ENCODE measurements at regions not wholly inside any gene's neighbourhood (a gene's known extent, or its start where the extent isn't known, plus 50 kb on each side); places are given as distances from the start of the nearest gene placed in this dataset.

DNA sequence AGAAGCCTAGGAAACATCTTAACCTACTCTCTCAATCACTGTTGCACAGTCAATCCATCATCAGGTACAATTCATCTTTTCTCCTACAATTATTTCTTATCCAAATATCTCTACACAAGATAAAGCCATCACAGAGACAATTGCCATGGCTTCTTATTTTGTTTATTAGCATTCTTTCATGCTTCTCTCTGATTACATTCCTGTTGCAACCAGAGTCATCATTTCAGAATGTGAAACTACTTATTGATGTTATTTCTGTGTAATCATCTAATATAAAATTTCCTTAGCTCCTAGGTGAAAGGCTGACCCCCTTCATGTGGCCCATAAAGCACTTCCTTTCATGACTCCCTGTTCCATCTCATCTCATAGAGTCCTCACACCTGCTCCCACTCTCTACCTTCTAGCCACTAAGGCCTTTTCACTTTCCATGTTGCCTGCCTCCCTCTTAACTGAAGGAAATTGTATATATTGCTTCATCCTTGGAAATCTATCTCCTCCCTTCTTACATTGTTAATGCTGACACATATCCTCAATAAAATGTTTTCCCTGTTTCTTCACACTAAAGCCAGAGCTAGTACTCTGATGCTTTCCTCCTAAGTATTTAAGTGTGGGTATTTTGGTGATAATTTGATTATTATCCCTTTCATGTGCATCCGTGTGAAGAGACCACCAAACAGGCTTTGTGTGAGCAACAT, 829.9 kb downstream of the FAT4 start:
- Histone ChIP-seq H3K27me3 (no peaks in the 10 kb centered on the region), H3K36me3 (no peaks in the 10 kb centered on the region), H3K27ac (no peak overlapping the region), H3K9me3 (no peaks in the 10 kb centered on the region), H3K4me1 (no peaks in the 10 kb centered on the region), H3K4me3 (no peak overlapping the region)
- no peak for DNase-seq (ENCODE audit: low spot score in 2 of 2)
- WGBS, result 97% methylated on average over 1 of the region's 1 CpG
- TF ChIP-seq POLR2AphosphoS5 (IDR thresholded peaks at IDR 0.05) (no peak), POLR2A (IDR thresholded peaks at IDR 0.05) (no peak), EP300 (IDR thresholded peaks at IDR 0.05) (no peak)
- TF ChIP-seq, protein P1, sequence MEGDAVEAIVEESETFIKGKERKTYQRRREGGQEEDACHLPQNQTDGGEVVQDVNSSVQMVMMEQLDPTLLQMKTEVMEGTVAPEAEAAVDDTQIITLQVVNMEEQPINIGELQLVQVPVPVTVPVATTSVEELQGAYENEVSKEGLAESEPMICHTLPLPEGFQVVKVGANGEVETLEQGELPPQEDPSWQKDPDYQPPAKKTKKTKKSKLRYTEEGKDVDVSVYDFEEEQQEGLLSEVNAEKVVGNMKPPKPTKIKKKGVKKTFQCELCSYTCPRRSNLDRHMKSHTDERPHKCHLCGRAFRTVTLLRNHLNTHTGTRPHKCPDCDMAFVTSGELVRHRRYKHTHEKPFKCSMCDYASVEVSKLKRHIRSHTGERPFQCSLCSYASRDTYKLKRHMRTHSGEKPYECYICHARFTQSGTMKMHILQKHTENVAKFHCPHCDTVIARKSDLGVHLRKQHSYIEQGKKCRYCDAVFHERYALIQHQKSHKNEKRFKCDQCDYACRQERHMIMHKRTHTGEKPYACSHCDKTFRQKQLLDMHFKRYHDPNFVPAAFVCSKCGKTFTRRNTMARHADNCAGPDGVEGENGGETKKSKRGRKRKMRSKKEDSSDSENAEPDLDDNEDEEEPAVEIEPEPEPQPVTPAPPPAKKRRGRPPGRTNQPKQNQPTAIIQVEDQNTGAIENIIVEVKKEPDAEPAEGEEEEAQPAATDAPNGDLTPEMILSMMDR (IDR thresholded peaks at IDR 0.05), result no peak

DNA sequence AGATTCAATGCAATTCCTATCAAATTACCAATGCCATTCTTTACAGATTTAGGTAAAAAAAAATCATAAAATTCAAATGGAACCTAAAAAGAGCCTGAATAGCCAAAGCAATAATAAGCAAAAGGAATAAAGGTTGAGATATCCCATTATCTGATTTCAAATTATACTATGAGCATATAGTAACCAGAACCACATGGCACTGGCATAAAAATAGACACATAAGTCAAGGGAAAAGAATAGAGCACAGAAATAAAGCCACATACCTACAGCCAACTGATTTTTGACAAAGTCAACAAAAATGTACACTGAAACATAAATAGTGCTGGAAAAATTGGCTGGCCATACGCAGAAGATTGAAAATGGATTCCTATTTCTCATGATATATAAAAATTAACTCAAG, 853.7 kb downstream of the FAT4 start:
- Histone ChIP-seq H3K27ac (no peak overlapping the region), H3K27me3 (no peaks in the 10 kb centered on the region)
- 32% methylated on average over 1 of the region's 1 CpG for WGBS

DNA sequence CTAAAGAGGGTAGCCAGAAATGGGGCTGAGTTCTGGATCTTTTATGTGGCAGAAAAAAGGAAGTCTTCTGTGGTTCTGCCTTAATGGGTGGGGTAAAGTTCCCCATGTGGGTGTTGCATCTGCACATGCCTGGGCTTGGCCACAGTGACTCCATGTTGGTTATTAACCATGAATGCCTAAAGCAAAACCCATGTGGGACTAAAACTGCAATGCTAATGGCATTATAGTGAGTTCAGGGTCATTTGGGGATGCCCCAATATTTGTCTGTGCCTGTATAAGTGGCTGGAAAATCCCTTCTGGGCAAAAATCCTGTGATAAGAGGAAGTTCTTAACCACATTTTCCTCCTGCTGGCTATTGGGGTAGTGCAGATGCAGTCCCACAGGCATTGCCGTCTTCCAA, 857.4 kb downstream of the FAT4 start:
- no peak for DNase-seq (ENCODE audit: low spot score in 2 of 2)
- 65% methylated on average over 1 of the region's 1 CpG for WGBS
- Histone ChIP-seq H3K9me3 (no peaks in the 10 kb centered on the region), H3K36me3 (no peaks in the 10 kb centered on the region), H3K4me1 (no peaks in the 10 kb centered on the region), H3K4me3 (no peak overlapping the region), H3K27ac (no peak overlapping the region), H3K27me3 (no peaks in the 10 kb centered on the region)
- TF ChIP-seq POLR2A (IDR thresholded peaks at IDR 0.05) (no peak), EP300 (IDR thresholded peaks at IDR 0.05) (no peak), POLR2AphosphoS5 (IDR thresholded peaks at IDR 0.05) (no peak)

More for the DNA sequence above, 853.7 kb downstream of the FAT4 start:
- TF ChIP-seq EP300 (IDR thresholded peaks at IDR 0.05) (no peak), POLR2A (IDR thresholded peaks at IDR 0.05) (no peak), POLR2AphosphoS5 (IDR thresholded peaks at IDR 0.05) (no peak)
- TF ChIP-seq, protein P1 (IDR thresholded peaks at IDR 0.05), result no peak
- Histone ChIP-seq H3K4me3 (no peak overlapping the region), H3K36me3 (no peaks in the 10 kb centered on the region), H3K9me3 (no peaks in the 10 kb centered on the region), H3K4me1 (no peaks in the 10 kb centered on the region)
- no peak for DNase-seq (ENCODE audit: low spot score in 2 of 2)

DNA sequence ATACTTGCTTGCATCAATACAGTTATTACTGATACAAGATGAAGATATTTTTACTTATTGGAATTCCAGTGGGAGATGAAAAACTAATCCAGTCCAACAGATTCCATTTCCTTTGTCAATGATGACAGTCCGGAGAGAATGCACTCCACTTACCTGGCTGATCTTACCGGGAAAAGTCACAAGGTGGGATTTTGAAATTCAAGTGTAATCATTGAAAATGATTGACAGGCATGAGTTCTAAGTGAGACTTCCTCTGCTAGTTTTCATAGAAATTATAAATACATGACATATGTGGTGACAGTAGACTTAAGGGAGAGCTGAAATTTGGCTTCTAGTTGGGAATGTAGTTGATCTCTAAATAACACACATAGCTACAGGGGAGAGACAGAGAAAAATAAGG, 859.9 kb downstream of the FAT4 start:
- no peaks in the 10 kb centered on the region for H3K36me3 ChIP-seq
- H3K4me3 ChIP-seq, result no peak overlapping the region
- no peak for DNase-seq (ENCODE audit: low spot score in 2 of 2)
- TF ChIP-seq EP300 (IDR thresholded peaks at IDR 0.05), result no peak
- TF ChIP-seq, protein P1 (IDR thresholded peaks at IDR 0.05), result no peak
- no peak for TF ChIP-seq POLR2AphosphoS5 (IDR thresholded peaks at IDR 0.05)
- TF ChIP-seq POLR2A (IDR thresholded peaks at IDR 0.05), result no peak
- H3K27ac ChIP-seq, result no peak overlapping the region
- H3K9me3 ChIP-seq, result no peaks in the 10 kb centered on the region
- WGBS, result 76% methylated on average over 2 of the region's 2 CpGs
- H3K4me1 ChIP-seq, result no peaks in the 10 kb centered on the region
- no peaks in the 10 kb centered on the region for H3K27me3 ChIP-seq

DNA sequence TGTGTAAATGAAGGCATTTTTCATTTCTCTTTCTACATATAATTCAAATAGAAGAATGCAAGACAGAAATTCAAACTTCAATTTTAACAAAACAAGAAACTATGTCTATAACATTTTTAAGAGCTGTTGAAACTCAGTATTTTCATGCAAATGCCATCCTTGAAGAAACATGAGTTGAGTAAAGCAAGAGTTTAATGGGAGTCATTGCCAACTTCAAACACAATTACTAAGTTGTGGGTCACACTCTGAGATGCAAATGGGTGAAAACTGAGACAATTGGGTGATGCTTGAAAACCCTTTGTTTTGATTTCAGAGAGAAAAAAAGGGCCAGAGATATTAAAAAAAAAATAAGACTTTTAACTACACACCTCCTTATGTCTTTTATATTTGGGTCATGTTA, 865.9 kb downstream of the FAT4 start:
- TF ChIP-seq EP300 (IDR thresholded peaks at IDR 0.05) (no peak), POLR2A (IDR thresholded peaks at IDR 0.05) (no peak), POLR2AphosphoS5 (IDR thresholded peaks at IDR 0.05) (no peak)
- TF ChIP-seq, protein P1 (IDR thresholded peaks at IDR 0.05), result no peak

DNA sequence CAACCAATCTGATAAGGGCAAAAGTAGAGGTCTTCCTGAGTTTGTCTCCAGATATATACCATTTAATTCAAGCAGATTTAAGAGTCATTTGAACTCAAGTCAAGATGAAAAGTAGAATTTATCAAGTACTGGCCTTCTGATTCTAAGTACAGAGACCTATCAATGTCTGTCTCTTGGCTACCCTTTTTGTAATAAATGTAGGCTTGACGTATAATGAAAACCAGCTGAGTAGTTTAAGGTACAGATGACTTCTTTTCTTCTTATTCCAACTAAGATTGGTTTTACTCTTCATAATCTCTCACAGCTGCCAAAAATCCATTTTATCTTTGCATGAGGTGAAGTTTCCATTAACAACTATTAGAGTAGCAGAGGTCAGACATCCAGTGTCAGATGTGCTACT, 867.6 kb downstream of the FAT4 start:
- TF ChIP-seq POLR2A (IDR thresholded peaks at IDR 0.05), result no peak
- TF ChIP-seq POLR2AphosphoS5 (IDR thresholded peaks at IDR 0.05), result no peak
- TF ChIP-seq, protein P1 (IDR thresholded peaks at IDR 0.05), result no peak
- TF ChIP-seq EP300 (IDR thresholded peaks at IDR 0.05), result no peak
- DNase-seq (ENCODE audit: low spot score in 2 of 2), result no peak
- WGBS, result 84% methylated on average over 1 of the region's 1 CpG
- Histone ChIP-seq H3K27me3 (no peaks in the 10 kb centered on the region), H3K4me3 (no peak overlapping the region), H3K27ac (no peak overlapping the region), H3K36me3 (no peaks in the 10 kb centered on the region), H3K9me3 (no peaks in the 10 kb centered on the region), H3K4me1 (no peaks in the 10 kb centered on the region)

More for the DNA sequence above, 865.9 kb downstream of the FAT4 start:
- H3K4me3 ChIP-seq, result no peak overlapping the region
- H3K9me3 ChIP-seq, result no peaks in the 10 kb centered on the region
- H3K27me3 ChIP-seq, result no peaks in the 10 kb centered on the region
- DNase-seq (ENCODE audit: low spot score in 2 of 2), result no peak
- H3K36me3 ChIP-seq, result no peaks in the 10 kb centered on the region
- no peaks in the 10 kb centered on the region for H3K4me1 ChIP-seq
- no peak overlapping the region for H3K27ac ChIP-seq

Measured in suprapubic skin (tissue), 4 donors.